ENCODE measurements at regions not wholly inside any gene's neighbourhood (a gene's known extent, or its start where the extent isn't known, plus 50 kb on each side); places are given as distances from the start of the nearest gene placed in this dataset.
"Not testable (repeated sequence)": the region's sequence is repeated elsewhere in the genome, so short reads cannot be mapped to it uniquely, and the experiment has no call there.

DNA sequence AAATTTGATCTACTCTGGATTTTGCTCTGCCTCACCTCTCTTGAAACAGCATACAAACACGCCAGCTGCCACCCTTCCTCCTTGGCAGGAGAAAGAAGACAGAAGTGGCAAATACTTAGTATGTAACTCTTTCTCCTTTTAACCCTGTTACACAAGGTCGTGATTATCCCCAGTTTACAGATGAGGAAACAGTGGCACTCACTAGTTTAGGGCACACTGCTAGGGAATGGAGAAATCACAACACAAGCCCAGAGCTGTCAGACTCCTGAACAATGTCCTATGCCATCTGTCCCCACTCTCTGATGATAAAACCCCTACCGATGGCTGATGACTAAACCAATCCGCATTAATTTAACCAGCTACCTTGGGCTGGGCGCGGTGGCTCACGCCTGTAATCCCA lies 79.7 kb downstream of the FGD2 start:
- H3K27me3 ChIP-seq, result no peaks in the 10 kb centered on the region
- no peaks in the 10 kb centered on the region for H3K4me1 ChIP-seq
- no peak for TF ChIP-seq POLR2A (IDR thresholded peaks at IDR 0.05)
- TF ChIP-seq POLR2AphosphoS5 (IDR thresholded peaks at IDR 0.05), result no peak
- TF ChIP-seq, protein P1, sequence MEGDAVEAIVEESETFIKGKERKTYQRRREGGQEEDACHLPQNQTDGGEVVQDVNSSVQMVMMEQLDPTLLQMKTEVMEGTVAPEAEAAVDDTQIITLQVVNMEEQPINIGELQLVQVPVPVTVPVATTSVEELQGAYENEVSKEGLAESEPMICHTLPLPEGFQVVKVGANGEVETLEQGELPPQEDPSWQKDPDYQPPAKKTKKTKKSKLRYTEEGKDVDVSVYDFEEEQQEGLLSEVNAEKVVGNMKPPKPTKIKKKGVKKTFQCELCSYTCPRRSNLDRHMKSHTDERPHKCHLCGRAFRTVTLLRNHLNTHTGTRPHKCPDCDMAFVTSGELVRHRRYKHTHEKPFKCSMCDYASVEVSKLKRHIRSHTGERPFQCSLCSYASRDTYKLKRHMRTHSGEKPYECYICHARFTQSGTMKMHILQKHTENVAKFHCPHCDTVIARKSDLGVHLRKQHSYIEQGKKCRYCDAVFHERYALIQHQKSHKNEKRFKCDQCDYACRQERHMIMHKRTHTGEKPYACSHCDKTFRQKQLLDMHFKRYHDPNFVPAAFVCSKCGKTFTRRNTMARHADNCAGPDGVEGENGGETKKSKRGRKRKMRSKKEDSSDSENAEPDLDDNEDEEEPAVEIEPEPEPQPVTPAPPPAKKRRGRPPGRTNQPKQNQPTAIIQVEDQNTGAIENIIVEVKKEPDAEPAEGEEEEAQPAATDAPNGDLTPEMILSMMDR (IDR thresholded peaks at IDR 0.05), result no peak
- H3K36me3 ChIP-seq, result no peaks in the 10 kb centered on the region
- no peaks in the 10 kb centered on the region for H3K9me3 ChIP-seq
- intact Hi-C loops (cut with DNase I; ENCODE audit: low total_unique reads), result no loop called here
- no peak for DNase-seq (ENCODE audit: low spot score in 2 of 2)
- H3K27ac ChIP-seq, result no peak overlapping the region
- no peak overlapping the region for H3K4me3 ChIP-seq

- Histone ChIP-seq H3K27ac (no peak overlapping the region), H3K36me3 (no peaks in the 10 kb centered on the region), H3K4me3 (no peak overlapping the region), H3K9me3 (no peaks in the 10 kb centered on the region), H3K27me3 (no peaks in the 10 kb centered on the region), H3K4me1 (peaks cover 0 to 6% of the 10 kb centered on the region in 2 donors)
- no peak for DNase-seq (ENCODE audit: low spot score in 2 of 2)
- intact Hi-C loops (cut with DNase I; ENCODE audit: low total_unique reads), result no loop called here
- TF ChIP-seq, protein P1 (IDR thresholded peaks at IDR 0.05), result no peak
- TF ChIP-seq POLR2A (IDR thresholded peaks at IDR 0.05), result no peak
- no peak for TF ChIP-seq POLR2AphosphoS5 (IDR thresholded peaks at IDR 0.05)
Measured at GRCh38 chr6:37088897-37089296, 81.1 kb upstream of the PIM1 start.

DNA sequence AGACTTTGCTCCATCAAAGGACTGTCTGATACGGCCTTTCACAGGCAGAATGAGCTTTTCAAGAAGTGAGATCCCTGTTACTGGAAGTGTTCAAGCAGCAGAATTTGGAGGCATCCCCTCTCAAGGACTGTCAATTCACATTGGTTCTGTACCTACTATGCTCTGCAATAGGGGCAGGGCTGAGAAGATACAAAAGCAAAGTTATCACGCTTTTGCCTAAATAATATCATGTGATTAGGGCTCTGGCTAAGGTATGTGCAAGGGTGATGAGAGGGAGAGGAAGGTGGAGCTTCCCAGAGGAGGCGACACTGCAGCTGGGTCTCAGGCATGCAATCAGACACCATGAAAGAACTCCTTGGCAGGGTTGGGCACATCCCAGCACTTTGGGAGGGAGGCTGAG lies 80.2 kb upstream of the PIM1 start:
- no peak overlapping the region for H3K27ac ChIP-seq
- peaks cover 0 to 6% of the 10 kb centered on the region in 2 donors for H3K4me1 ChIP-seq
- no peaks in the 10 kb centered on the region for H3K9me3 ChIP-seq
- intact Hi-C loops (cut with DNase I; ENCODE audit: low total_unique reads), result no loop called here
- TF ChIP-seq POLR2A (IDR thresholded peaks at IDR 0.05) (no peak), POLR2AphosphoS5 (IDR thresholded peaks at IDR 0.05) (no peak)
- TF ChIP-seq, protein P1 (IDR thresholded peaks at IDR 0.05), result no peak
- no peak for DNase-seq (ENCODE audit: low spot score in 2 of 2)
- H3K27me3 ChIP-seq, result no peaks in the 10 kb centered on the region
- no peak overlapping the region for H3K4me3 ChIP-seq
- H3K36me3 ChIP-seq, result no peaks in the 10 kb centered on the region

DNA sequence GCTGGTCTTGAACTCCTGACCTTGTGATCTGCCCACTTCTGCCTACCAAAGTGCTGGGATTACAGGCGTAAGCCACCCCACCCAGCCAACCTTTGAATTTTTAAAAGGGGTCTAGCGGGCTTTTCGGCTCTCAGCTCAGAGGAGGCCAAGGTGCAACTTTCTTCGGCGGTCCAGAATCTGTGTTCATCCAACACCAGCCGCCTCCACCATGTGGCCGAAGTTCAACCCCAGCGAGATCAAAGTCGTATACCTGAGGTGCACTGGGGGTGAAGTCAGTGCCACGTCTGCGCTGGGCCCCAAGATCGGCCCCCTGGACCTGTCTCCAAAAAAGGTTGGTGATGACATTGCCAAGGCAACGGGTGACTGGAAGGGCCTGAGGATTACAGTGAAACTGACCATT lies 78.8 kb upstream of the PIM1 start:
- H3K4me3 ChIP-seq; H3K27ac ChIP-seq; DNase-seq (ENCODE audit: low spot score in 2 of 2); H3K27me3 ChIP-seq; intact Hi-C loops (cut with DNase I; ENCODE audit: low total_unique reads); H3K36me3 ChIP-seq; H3K4me1 ChIP-seq; H3K9me3 ChIP-seq: not testable (repeated sequence)

- intact Hi-C loops (cut with DNase I; ENCODE audit: low total_unique reads); H3K36me3 ChIP-seq; H3K9me3 ChIP-seq; H3K4me3 ChIP-seq; DNase-seq (ENCODE audit: low spot score in 2 of 2); H3K27me3 ChIP-seq; H3K27ac ChIP-seq; H3K4me1 ChIP-seq: not testable (repeated sequence)
Measured at GRCh38 chr6:37091586-37091985, 78.4 kb upstream of the PIM1 start.

- Histone ChIP-seq H3K4me1 (peaks cover 0 to 6% of the 10 kb centered on the region in 2 donors), H3K36me3 (no peaks in the 10 kb centered on the region), H3K9me3 (no peaks in the 10 kb centered on the region), H3K4me3 (no peak overlapping the region), H3K27me3 (no peaks in the 10 kb centered on the region), H3K27ac (peak overlapping the region; percentile 43 to 76)
- intact Hi-C loops (cut with DNase I; ENCODE audit: low total_unique reads), result no loop called here
- TF ChIP-seq POLR2AphosphoS5 (IDR thresholded peaks at IDR 0.05) (peak in 1 of 3 donors; percentile 25), POLR2A (IDR thresholded peaks at IDR 0.05) (no peak)
- TF ChIP-seq, protein P1 (IDR thresholded peaks at IDR 0.05), result no peak
- DNase-seq (ENCODE audit: low spot score in 2 of 2), result peak in 1 of 2 donors; percentile 52
Measured at GRCh38 chr6:37092923-37093727, 76.8 kb upstream of the PIM1 start.
